ENCODE measurements at regions not wholly inside any gene's neighbourhood (a gene's known extent, or its start where the extent isn't known, plus 50 kb on each side); places are given as distances from the start of the nearest gene placed in this dataset.

- H3K9me3 Mint-ChIP-seq = peaks cover 7% of the 10 kb centered on the region
- ATAC-seq (no peak), DNase-seq (ENCODE audit: low spot score) (no peak)
- H3K27ac Mint-ChIP-seq = no peak overlapping the region
- no peaks in the 10 kb centered on the region for H3K27me3 Mint-ChIP-seq
- H3K4me3 Mint-ChIP-seq = no peak overlapping the region
- no peaks in the 10 kb centered on the region for H3K36me3 Mint-ChIP-seq
- H3K4me1 Mint-ChIP-seq (ENCODE audit: low read depth in 2 of 2) = no peaks in the 10 kb centered on the region
Measured at GRCh38 chr9:20114974-20115373, 326.1 kb upstream of the SLC24A2 start.

GRCh38 chr9:20112205-20112783 is 323.5 kb upstream of the SLC24A2 start:
- DNase-seq (ENCODE audit: low spot score) = no peak
- Mint-ChIP-seq H3K36me3 (no peaks in the 10 kb centered on the region), H3K9me3 (peaks cover 7% of the 10 kb centered on the region), H3K4me1 (ENCODE audit: low read depth in 2 of 2) (no peaks in the 10 kb centered on the region), H3K27ac (no peak overlapping the region), H3K4me3 (no peak overlapping the region), H3K27me3 (no peaks in the 10 kb centered on the region)
- no peak for ATAC-seq

- no peaks in the 10 kb centered on the region for H3K27me3 Mint-ChIP-seq
- no peaks in the 10 kb centered on the region for H3K4me1 Mint-ChIP-seq (ENCODE audit: low read depth in 2 of 2)
- DNase-seq (ENCODE audit: low spot score) = no peak
- no peaks in the 10 kb centered on the region for H3K36me3 Mint-ChIP-seq
- ATAC-seq = no peak
- no peak overlapping the region for H3K27ac Mint-ChIP-seq
- no peak overlapping the region for H3K4me3 Mint-ChIP-seq
- H3K9me3 Mint-ChIP-seq = peaks cover 5% of the 10 kb centered on the region
Measured at GRCh38 chr9:20111173-20111843, 322.5 kb upstream of the SLC24A2 start.

- H3K36me3 Mint-ChIP-seq = peaks cover 6% of the 10 kb centered on the region
- no peaks in the 10 kb centered on the region for H3K4me1 Mint-ChIP-seq (ENCODE audit: low read depth in 2 of 2)
- no peak for DNase-seq (ENCODE audit: low spot score)
- no peak for ATAC-seq
- no peaks in the 10 kb centered on the region for H3K27me3 Mint-ChIP-seq
- no peaks in the 10 kb centered on the region for H3K9me3 Mint-ChIP-seq
- H3K4me3 Mint-ChIP-seq = no peak overlapping the region
- H3K27ac Mint-ChIP-seq = no peak overlapping the region
Measured at GRCh38 chr9:20095430-20096092, 306.7 kb upstream of the SLC24A2 start.

- no peaks in the 10 kb centered on the region for H3K4me1 Mint-ChIP-seq (ENCODE audit: low read depth in 2 of 2)
- H3K9me3 Mint-ChIP-seq = no peaks in the 10 kb centered on the region
- DNase-seq (ENCODE audit: low spot score) (no peak), ATAC-seq (no peak)
- no peaks in the 10 kb centered on the region for H3K27me3 Mint-ChIP-seq
- no peak overlapping the region for H3K4me3 Mint-ChIP-seq
- H3K36me3 Mint-ChIP-seq = peaks cover 6% of the 10 kb centered on the region
- H3K27ac Mint-ChIP-seq = no peak overlapping the region
Measured at GRCh38 chr9:20092561-20092960, 303.7 kb upstream of the SLC24A2 start.

- H3K27me3 Mint-ChIP-seq = peaks cover 0 to 10% of the 10 kb centered on the region in 2 donors
- no peak overlapping the region for H3K27ac Mint-ChIP-seq
- H3K36me3 Mint-ChIP-seq = peaks cover 6% of the 10 kb centered on the region
- no peak overlapping the region for H3K4me3 Mint-ChIP-seq
- ATAC-seq = no peak
- no peaks in the 10 kb centered on the region for H3K9me3 Mint-ChIP-seq
- no peak for DNase-seq (ENCODE audit: low spot score)
- no peaks in the 10 kb centered on the region for H3K4me1 Mint-ChIP-seq (ENCODE audit: low read depth in 2 of 2)
Measured at GRCh38 chr9:20087481-20087880, 298.6 kb upstream of the SLC24A2 start.

GRCh38 chr9:20085842-20086241 is 297.0 kb upstream of the SLC24A2 start:
- Mint-ChIP-seq H3K36me3 (peaks cover 3% of the 10 kb centered on the region), H3K27ac (no peak overlapping the region), H3K27me3 (peaks cover 0 to 10% of the 10 kb centered on the region in 2 donors), H3K4me1 (ENCODE audit: low read depth in 2 of 2) (no peaks in the 10 kb centered on the region), H3K9me3 (no peaks in the 10 kb centered on the region), H3K4me3 (no peak overlapping the region)
- DNase-seq (ENCODE audit: low spot score) = no peak
- ATAC-seq = no peak

- no peaks in the 10 kb centered on the region for H3K4me1 Mint-ChIP-seq (ENCODE audit: low read depth in 2 of 2)
- H3K9me3 Mint-ChIP-seq = no peaks in the 10 kb centered on the region
- H3K36me3 Mint-ChIP-seq = no peaks in the 10 kb centered on the region
- peaks cover 0 to 10% of the 10 kb centered on the region in 2 donors for H3K27me3 Mint-ChIP-seq
- H3K4me3 Mint-ChIP-seq = no peak overlapping the region
- no peak for DNase-seq (ENCODE audit: low spot score)
- H3K27ac Mint-ChIP-seq = no peak overlapping the region
- no peak for ATAC-seq
Measured at GRCh38 chr9:20084125-20084524, 295.3 kb upstream of the SLC24A2 start.

GRCh38 chr9:20083390-20083789 is 294.6 kb upstream of the SLC24A2 start:
- Mint-ChIP-seq H3K36me3 (no peaks in the 10 kb centered on the region), H3K9me3 (no peaks in the 10 kb centered on the region), H3K27me3 (peaks cover 6 to 15% of the 10 kb centered on the region in 2 donors), H3K4me3 (no peak overlapping the region), H3K27ac (no peak overlapping the region), H3K4me1 (ENCODE audit: low read depth in 2 of 2) (no peaks in the 10 kb centered on the region)
- ATAC-seq = no peak
- no peak for DNase-seq (ENCODE audit: low spot score)

- Mint-ChIP-seq H3K4me3 (no peak overlapping the region), H3K27me3 (peaks cover 7 to 15% of the 10 kb centered on the region in 2 donors), H3K36me3 (no peaks in the 10 kb centered on the region), H3K27ac (no peak overlapping the region), H3K9me3 (no peaks in the 10 kb centered on the region), H3K4me1 (ENCODE audit: low read depth in 2 of 2) (no peaks in the 10 kb centered on the region)
- DNase-seq (ENCODE audit: low spot score) = no peak
- no peak for ATAC-seq
Measured at GRCh38 chr9:20082831-20083230, 294.0 kb upstream of the SLC24A2 start.

- H3K4me1 Mint-ChIP-seq (ENCODE audit: low read depth in 2 of 2) = no peaks in the 10 kb centered on the region
- H3K4me3 Mint-ChIP-seq = no peak overlapping the region
- DNase-seq (ENCODE audit: low spot score) (no peak), ATAC-seq (no peak)
- no peaks in the 10 kb centered on the region for H3K9me3 Mint-ChIP-seq
- no peaks in the 10 kb centered on the region for H3K36me3 Mint-ChIP-seq
- H3K27me3 Mint-ChIP-seq = peaks cover 7 to 15% of the 10 kb centered on the region in 2 donors
- no peak overlapping the region for H3K27ac Mint-ChIP-seq
Measured at GRCh38 chr9:20082406-20082805, 293.6 kb upstream of the SLC24A2 start.

- Mint-ChIP-seq H3K4me3 (no peak overlapping the region), H3K27me3 (peaks cover 5 to 13% of the 10 kb centered on the region in 2 donors), H3K9me3 (no peaks in the 10 kb centered on the region), H3K27ac (peak overlapping the region in 1 of 2 donors; percentile 14), H3K4me1 (ENCODE audit: low read depth in 2 of 2) (no peaks in the 10 kb centered on the region), H3K36me3 (no peaks in the 10 kb centered on the region)
- ATAC-seq = no peak
- no peak for DNase-seq (ENCODE audit: low spot score)
Measured at GRCh38 chr9:20078246-20078645, 289.4 kb upstream of the SLC24A2 start.

- Mint-ChIP-seq H3K4me1 (ENCODE audit: low read depth in 2 of 2) (no peaks in the 10 kb centered on the region), H3K9me3 (no peaks in the 10 kb centered on the region)
Measured at GRCh38 chr9:20074291-20074690, 285.5 kb upstream of the SLC24A2 start.

GRCh38 chr9:20070336-20070735 is 281.5 kb upstream of the SLC24A2 start:
- no peak for DNase-seq (ENCODE audit: low spot score)
- Mint-ChIP-seq H3K27me3 (peaks cover 5 to 19% of the 10 kb centered on the region in 2 donors), H3K36me3 (no peaks in the 10 kb centered on the region), H3K27ac (no peak overlapping the region), H3K9me3 (no peaks in the 10 kb centered on the region), H3K4me3 (no peak overlapping the region), H3K4me1 (ENCODE audit: low read depth in 2 of 2) (no peaks in the 10 kb centered on the region)
- ATAC-seq = no peak

More at GRCh38 chr9:20074291-20074690, 285.5 kb upstream of the SLC24A2 start:
- Mint-ChIP-seq H3K27ac (no peak overlapping the region), H3K27me3 (peaks cover 10 to 21% of the 10 kb centered on the region in 2 donors), H3K4me3 (no peak overlapping the region), H3K36me3 (no peaks in the 10 kb centered on the region)
- DNase-seq (ENCODE audit: low spot score) (no peak), ATAC-seq (no peak)
